Pancreas (tissue), 10 donors: ENCODE measurements at regions not wholly inside any gene's neighbourhood (a gene's known extent, or its start where the extent isn't known, plus 50 kb on each side); places are given as distances from the start of the nearest gene placed in this dataset.
A peak's percentile ranks its signal among the peaks of the same experiment; 100 is the strongest.

Experiments
- ATAC-seq, 4 donors: fragments of 200-7000 bp; cut with Tn5 transposase; one replicate each; pipeline versions ENCODE4 v1.8.0 to v1.9.1; 2020; ENCODE audit warnings: mild to moderate bottlenecking in 4 of 4, moderate library complexity in 4 of 4
- DNase-seq, 6 donors: peaks; one replicate each; pipeline ENCODE4 v3.0.0-alpha.2; 2020
- FAIRE-seq: peaks from 2 replicates; lab custom pipeline; 2012; peaks lifted over from hg19 to GRCh38; lab: Jason Lieb, UNC
- H3K27ac ChIP-seq, 4 donors: fragments of 200-600 bp; sonication (generic); 1 replicate in 3 of 4; 2 replicates in 1 of 4; pipeline versions ENCODE4 v1.5.0 to v1.8.0; 2020
- H3K27me3 ChIP-seq, 4 donors: fragments of 200-600 bp; one replicate each; pipeline ENCODE4 v1.8.0; 2021
- H3K36me3 ChIP-seq, 3 donors: fragments of 200-600 bp; sonication (generic) in 1 of 3; one replicate each; pipeline versions ENCODE4 v1.5.0 to v1.8.0; 2020 to 2021
- H3K4me1 ChIP-seq, 3 donors: fragments of 200-600 bp; one replicate each; pipeline ENCODE4 v1.8.0; 2021
- H3K4me3 ChIP-seq, 4 donors: fragments of 200-600 bp; sonication (generic) in 2 of 4; one replicate each; pipeline versions ENCODE4 v1.5.0 to v1.8.0; 2020 to 2021
- H3K9me3 ChIP-seq, 4 donors: fragments of 200-600 bp; one replicate each; pipeline ENCODE4 v1.8.0; 2021
- WGBS, 2 donors: extraction: QIAGEN DNeasy Blood & Tissue Kit; methylation state at CpG; one replicate each; pipeline ENCODE4 v1.1.7; 2013; 5-methylcytosine and 5-hydroxymethylcytosine counted together
- intact Hi-C, 3 donors: fragments of 100-400 bp; cut with DNase I; formaldehyde crosslinking; loops; one replicate each; pipeline versions ENCODE4 v1.11.1 to v1.14.2; 2022
- TF ChIP-seq, protein P1 (sequence below), 4 donors: fragments of 200-600 bp; sonication (generic) in 3 of 4; IDR thresholded peaks; one replicate each; pipeline versions ENCODE4 v1.5.0 to v1.8.0; 2021; ENCODE audit warnings: antibody characterized with exemption in 4 of 4
- donor health status: healthy with polysubstance abuse.
- donor health status: DM: no; HTN: no; CAD: no; lungs with moderate emphysema.
- donor health status: DM: no; HTN: no; CAD: no.
- donor health status: control.
- donor health status: control.
- donor health status: Bipolar disorder and iron deficiency.
- donor health status: DM: yes; HTN: yes; CAD: no.
- donor health status: DM: no; HTN: no; CAD: no.
- donor health status: DM: no; HTN: no; CAD: no.
- donor health status: DM: yes; HTN: yes; CAD: no.

DNA sequence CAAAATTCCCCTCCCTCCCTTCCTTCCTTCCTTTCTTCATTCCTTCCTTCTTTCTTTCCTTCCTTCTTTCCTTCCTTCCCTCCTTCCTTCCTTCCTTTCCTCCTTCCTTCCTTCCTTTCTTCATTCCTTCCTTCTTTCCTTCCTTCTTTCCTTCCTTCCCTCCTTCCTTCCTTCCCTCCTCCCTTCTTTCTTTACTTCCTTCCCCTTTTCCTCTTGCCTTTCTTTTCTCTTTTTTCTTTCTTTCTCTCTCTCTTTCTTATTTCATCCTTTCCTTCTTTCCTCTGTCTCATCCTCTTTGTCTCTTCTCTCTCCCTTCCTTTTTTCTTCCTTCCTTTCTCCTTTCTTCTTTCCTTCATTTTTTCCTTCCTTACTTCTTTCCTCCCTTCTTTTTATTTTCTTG, 171.9 kb upstream of the BRINP3 start:
- intact Hi-C loops: no loop called here
- Histone ChIP-seq H3K4me1 (no peaks in the 10 kb centered on the region), H3K27me3 (no peaks in the 10 kb centered on the region), H3K9me3 (no peaks in the 10 kb centered on the region), H3K4me3 (no peak overlapping the region), H3K27ac (no peak overlapping the region), H3K36me3 (no peaks in the 10 kb centered on the region)
- ATAC-seq (no peak), DNase-seq (no peak), FAIRE-seq (no peak)
- TF ChIP-seq, protein P1, sequence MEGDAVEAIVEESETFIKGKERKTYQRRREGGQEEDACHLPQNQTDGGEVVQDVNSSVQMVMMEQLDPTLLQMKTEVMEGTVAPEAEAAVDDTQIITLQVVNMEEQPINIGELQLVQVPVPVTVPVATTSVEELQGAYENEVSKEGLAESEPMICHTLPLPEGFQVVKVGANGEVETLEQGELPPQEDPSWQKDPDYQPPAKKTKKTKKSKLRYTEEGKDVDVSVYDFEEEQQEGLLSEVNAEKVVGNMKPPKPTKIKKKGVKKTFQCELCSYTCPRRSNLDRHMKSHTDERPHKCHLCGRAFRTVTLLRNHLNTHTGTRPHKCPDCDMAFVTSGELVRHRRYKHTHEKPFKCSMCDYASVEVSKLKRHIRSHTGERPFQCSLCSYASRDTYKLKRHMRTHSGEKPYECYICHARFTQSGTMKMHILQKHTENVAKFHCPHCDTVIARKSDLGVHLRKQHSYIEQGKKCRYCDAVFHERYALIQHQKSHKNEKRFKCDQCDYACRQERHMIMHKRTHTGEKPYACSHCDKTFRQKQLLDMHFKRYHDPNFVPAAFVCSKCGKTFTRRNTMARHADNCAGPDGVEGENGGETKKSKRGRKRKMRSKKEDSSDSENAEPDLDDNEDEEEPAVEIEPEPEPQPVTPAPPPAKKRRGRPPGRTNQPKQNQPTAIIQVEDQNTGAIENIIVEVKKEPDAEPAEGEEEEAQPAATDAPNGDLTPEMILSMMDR (IDR thresholded peaks at IDR 0.05): no peak

DNA sequence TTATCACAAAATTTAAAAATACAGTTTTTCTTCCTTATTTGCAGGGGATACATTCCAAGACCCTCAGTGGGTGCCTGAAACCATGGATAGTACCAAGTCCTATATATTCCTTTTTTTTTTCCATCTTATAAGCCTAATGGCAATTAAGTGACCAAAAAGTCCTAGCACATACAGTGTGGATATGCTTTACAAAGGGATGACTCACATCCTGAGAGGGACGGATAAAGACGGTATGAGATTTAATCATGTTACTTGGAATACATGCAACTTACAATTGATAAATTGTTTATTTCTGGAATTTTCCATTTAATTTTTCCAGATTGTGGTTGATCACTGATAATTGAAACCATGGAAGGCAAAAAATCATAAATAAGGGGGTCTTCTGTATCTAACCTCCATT, 181.2 kb upstream of the BRINP3 start:
- ATAC-seq (no peak), FAIRE-seq (no peak)
- WGBS, 2 donors: 87 to 100% methylated on average over 2 of the region's 2 CpGs

DNA sequence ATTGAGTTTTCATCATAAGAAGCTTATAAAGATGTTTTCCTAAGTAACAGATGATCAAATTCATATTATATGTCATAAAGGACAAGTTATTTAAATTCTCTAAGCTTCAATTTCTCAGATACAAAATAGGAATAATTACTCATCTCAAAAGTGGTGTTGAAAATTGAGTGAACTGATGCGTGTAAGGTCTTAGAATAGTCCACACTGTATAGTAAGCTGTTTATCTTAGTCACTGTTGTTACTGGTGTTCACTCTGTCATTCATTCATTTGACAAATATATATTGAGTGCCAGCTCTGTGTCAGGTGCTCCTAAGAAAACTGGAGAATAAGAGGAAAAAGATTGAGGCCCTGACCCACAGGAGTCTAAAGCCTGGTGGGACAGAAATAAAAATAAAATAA, 186.3 kb upstream of the BRINP3 start:
- intact Hi-C loops: no loop called here
- H3K36me3 ChIP-seq: no peaks in the 10 kb centered on the region
- DNase-seq: no peak
- no peak overlapping the region for H3K27ac ChIP-seq
- no peaks in the 10 kb centered on the region for H3K9me3 ChIP-seq
- H3K27me3 ChIP-seq: no peaks in the 10 kb centered on the region
- TF ChIP-seq, protein P1 (IDR thresholded peaks at IDR 0.05): no peak
- no peak for ATAC-seq
- WGBS, 2 donors: 87 to 94% methylated on average over 1 of the region's 1 CpG
- no peak overlapping the region for H3K4me3 ChIP-seq
- peaks cover 0 to 4% (median 0%) of the 10 kb centered on the region in 3 donors for H3K4me1 ChIP-seq
- FAIRE-seq: no peak

More for the DNA sequence above, 181.2 kb upstream of the BRINP3 start:
- no peak for DNase-seq
- H3K4me1 ChIP-seq: no peaks in the 10 kb centered on the region
- TF ChIP-seq, protein P1 (IDR thresholded peaks at IDR 0.05): no peak
- H3K4me3 ChIP-seq: no peak overlapping the region
- intact Hi-C loops: no loop called here
- no peak overlapping the region for H3K27ac ChIP-seq
- no peaks in the 10 kb centered on the region for H3K9me3 ChIP-seq
- H3K27me3 ChIP-seq: no peaks in the 10 kb centered on the region
- no peaks in the 10 kb centered on the region for H3K36me3 ChIP-seq

DNA sequence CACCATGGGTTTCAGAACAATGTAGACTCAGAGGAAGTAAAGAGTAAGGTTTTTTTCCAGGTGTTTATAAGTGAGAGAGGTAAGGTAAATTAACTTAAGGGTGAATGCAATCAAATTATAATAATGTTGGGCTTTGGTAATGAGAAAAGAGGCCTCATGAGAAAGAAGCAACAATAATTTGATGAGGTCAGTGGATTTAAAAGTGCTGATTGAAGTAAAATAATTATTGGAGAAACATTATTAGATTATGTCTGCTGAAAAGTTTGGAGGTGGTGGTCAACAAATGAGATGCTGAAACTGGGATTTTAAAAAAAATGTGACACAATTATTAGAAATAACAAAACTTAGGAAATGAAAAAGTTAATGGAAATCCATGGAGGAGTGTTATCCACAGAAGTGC, 187.4 kb upstream of the BRINP3 start:
- Histone ChIP-seq H3K36me3 (no peaks in the 10 kb centered on the region), H3K27me3 (no peaks in the 10 kb centered on the region), H3K9me3 (no peaks in the 10 kb centered on the region), H3K27ac (no peak overlapping the region), H3K4me3 (no peak overlapping the region), H3K4me1 (peaks cover 0 to 4% (median 0%) of the 10 kb centered on the region in 3 donors)
- intact Hi-C loops: no loop called here
- no peak for DNase-seq
- no peak for FAIRE-seq
- TF ChIP-seq, protein P1 (IDR thresholded peaks at IDR 0.05): no peak
- ATAC-seq: no peak

DNA sequence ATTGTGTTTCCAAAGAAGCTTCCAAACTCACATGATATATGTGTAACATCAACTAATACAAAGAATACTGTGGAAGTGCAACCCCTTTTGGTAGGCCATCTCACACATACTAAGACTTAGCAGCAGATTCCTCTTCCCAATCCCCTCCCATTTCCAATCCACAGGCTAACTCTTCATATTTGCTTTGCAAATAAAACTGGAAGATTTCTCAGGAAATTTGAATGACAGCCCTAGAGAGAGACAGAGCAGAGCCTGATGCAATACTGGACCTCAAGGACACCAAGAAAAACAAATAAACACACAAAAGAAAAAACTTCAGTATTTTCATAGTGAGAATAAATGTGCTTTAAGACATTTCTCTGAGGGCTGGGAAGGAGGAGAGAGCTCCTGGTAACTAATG, 190.2 kb upstream of the BRINP3 start:
- Histone ChIP-seq H3K36me3 (no peaks in the 10 kb centered on the region), H3K27me3 (no peaks in the 10 kb centered on the region), H3K9me3 (no peaks in the 10 kb centered on the region), H3K4me3 (no peak overlapping the region), H3K27ac (no peak overlapping the region), H3K4me1 (peaks cover 0 to 4% (median 0%) of the 10 kb centered on the region in 3 donors)
- no peak for FAIRE-seq
- intact Hi-C loops: no loop called here
- peak; percentile 48 to 86 (median 79) for ATAC-seq
- DNase-seq: peak in 1 of 6 donors; percentile 22
- TF ChIP-seq, protein P1 (IDR thresholded peaks at IDR 0.05): no peak
